GM21737 (cell line): ENCODE measurements at regions not wholly inside any gene's neighbourhood (a gene's known extent, or its start where the extent isn't known, plus 50 kb on each side); places are given as distances from the start of the nearest gene placed in this dataset.
"Not testable (repeated sequence)": the region's sequence is repeated elsewhere in the genome, so short reads cannot be mapped to it uniquely, and the experiment has no call there.

Experiments
- ATAC-seq: cut with Tn5 transposase; IDR thresholded peaks from one replicate; pipeline ENCODE4 v1.9.1; 2021; ENCODE audit warnings: mild to moderate bottlenecking, moderate library complexity; ENCODE audit not compliant: unreplicated experiment

- no peak for ATAC-seq
These were observed 239.3 kb upstream of the C2CD4B start for GRCh38 chr15:62404194-62404985.

- ATAC-seq, result no peak
These were observed 241.3 kb upstream of the C2CD4B start for GRCh38 chr15:62406305-62406891.

GRCh38 chr15:62407216-62407615 is 242.1 kb upstream of the C2CD4B start:
- ATAC-seq, result no peak

GRCh38 chr15:62407962-62408361 is 242.9 kb upstream of the C2CD4B start:
- ATAC-seq, result no peak

- ATAC-seq, result no peak
These were observed 244.4 kb upstream of the C2CD4B start for GRCh38 chr15:62409466-62409865.

GRCh38 chr15:62412686-62413085 is 247.6 kb upstream of the C2CD4B start:
- ATAC-seq, result no peak

- no peak for ATAC-seq
These were observed 248.1 kb upstream of the C2CD4B start for GRCh38 chr15:62413153-62413552.

- no peak for ATAC-seq
These were observed 248.7 kb upstream of the C2CD4B start for GRCh38 chr15:62413786-62414185.

GRCh38 chr15:62415498-62415897 is 250.4 kb upstream of the C2CD4B start:
- ATAC-seq, result no peak

GRCh38 chr15:62416526-62416925 is 251.4 kb upstream of the C2CD4B start:
- ATAC-seq, result no peak

GRCh38 chr15:62417439-62417838 is 252.4 kb upstream of the C2CD4B start:
- no peak for ATAC-seq

GRCh38 chr15:62418496-62418895 is 253.4 kb upstream of the C2CD4B start:
- not testable (repeated sequence) for ATAC-seq

- no peak for ATAC-seq
These were observed 254.1 kb upstream of the C2CD4B start for GRCh38 chr15:62419192-62419591.

GRCh38 chr15:62420371-62420770 is 255.3 kb upstream of the C2CD4B start:
- not testable (repeated sequence) for ATAC-seq

GRCh38 chr15:62421289-62421688 is 256.2 kb upstream of the C2CD4B start:
- ATAC-seq, result no peak

GRCh38 chr15:62426387-62426956 is 261.4 kb upstream of the C2CD4B start:
- no peak for ATAC-seq

- no peak for ATAC-seq
These were observed 263.2 kb upstream of the C2CD4B start for GRCh38 chr15:62428259-62428658.

- no peak for ATAC-seq
These were observed 263.9 kb upstream of the C2CD4B start for GRCh38 chr15:62428851-62429598.

GRCh38 chr15:62430056-62430455 is 265.0 kb upstream of the C2CD4B start:
- no peak for ATAC-seq

GRCh38 chr15:62430552-62430951 is 265.5 kb upstream of the C2CD4B start:
- no peak for ATAC-seq

- ATAC-seq, result no peak
These were observed 266.1 kb upstream of the C2CD4B start for GRCh38 chr15:62431008-62431797.
